Testis (tissue), 2 donors: ENCODE measurements at regions not wholly inside any gene's neighbourhood (a gene's known extent, or its start where the extent isn't known, plus 50 kb on each side); places are given as distances from the start of the nearest gene placed in this dataset.

ENCODE experiments used
- POLR2A ChIP-seq: fragments of 450-650 bp; IDR thresholded peaks from one replicate; pipeline ENCODE4 v1.6.1; 2017; ENCODE audit warnings: antibody characterized with exemption, mild to moderate bottlenecking, moderate library complexity
- TF ChIP-seq, protein P1 (sequence below), 3 experiments: fragments of 450-650 bp in 2 of 3; fragments of 200-600 bp in 1 of 3; sonication (generic) in 1 of 3; IDR thresholded peaks; one replicate each; pipeline ENCODE4 v1.5.1; 2016 to 2019; ENCODE audit warnings: antibody characterized with exemption in 3 of 3, mild to moderate bottlenecking in 2 of 3, moderate library complexity in 1 of 3

DNA sequence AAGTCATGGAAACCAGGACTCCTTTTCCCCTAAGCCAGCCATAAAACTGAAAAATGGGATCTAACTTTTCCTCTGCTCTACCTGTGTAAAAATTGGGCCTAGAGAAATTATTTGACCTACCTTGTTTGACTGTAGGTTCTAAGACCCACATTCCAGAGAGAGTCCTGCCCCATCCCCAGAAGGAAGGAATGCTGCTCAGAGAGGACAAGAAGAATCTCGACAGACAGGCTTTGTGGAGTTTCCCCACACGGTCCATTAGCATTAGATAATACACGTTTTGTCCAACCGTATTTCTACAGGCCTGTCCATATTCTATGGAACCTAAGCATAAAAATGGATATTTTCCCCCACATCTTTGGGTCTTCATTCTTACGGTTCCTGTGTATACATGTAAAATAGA is 403.3 kb downstream of the METTL4 start:
- TF ChIP-seq, protein P1, sequence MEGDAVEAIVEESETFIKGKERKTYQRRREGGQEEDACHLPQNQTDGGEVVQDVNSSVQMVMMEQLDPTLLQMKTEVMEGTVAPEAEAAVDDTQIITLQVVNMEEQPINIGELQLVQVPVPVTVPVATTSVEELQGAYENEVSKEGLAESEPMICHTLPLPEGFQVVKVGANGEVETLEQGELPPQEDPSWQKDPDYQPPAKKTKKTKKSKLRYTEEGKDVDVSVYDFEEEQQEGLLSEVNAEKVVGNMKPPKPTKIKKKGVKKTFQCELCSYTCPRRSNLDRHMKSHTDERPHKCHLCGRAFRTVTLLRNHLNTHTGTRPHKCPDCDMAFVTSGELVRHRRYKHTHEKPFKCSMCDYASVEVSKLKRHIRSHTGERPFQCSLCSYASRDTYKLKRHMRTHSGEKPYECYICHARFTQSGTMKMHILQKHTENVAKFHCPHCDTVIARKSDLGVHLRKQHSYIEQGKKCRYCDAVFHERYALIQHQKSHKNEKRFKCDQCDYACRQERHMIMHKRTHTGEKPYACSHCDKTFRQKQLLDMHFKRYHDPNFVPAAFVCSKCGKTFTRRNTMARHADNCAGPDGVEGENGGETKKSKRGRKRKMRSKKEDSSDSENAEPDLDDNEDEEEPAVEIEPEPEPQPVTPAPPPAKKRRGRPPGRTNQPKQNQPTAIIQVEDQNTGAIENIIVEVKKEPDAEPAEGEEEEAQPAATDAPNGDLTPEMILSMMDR (IDR thresholded peaks at IDR 0.05): no peak
- TF ChIP-seq POLR2A: no peak
